Activated CD4-positive, alpha-beta T cell treated with anti-CD3 and anti-CD28 coated beads, Interleukin-2, amount 10 ng/mL, durations not matched to agents 24 days and 14 days (primary cell): ENCODE measurements at regions not wholly inside any gene's neighbourhood (a gene's known extent, or its start where the extent isn't known, plus 50 kb on each side); places are given as distances from the start of the nearest gene placed in this dataset.

ENCODE experiments used
- DNase-seq: peaks from one replicate; pipeline ENCODE4 v3.0.0; 2022
- H3K27ac Mint-ChIP-seq: one replicate; pipeline ENCODE4 v1.8.0; 2022; ENCODE audit warnings: mild to moderate bottlenecking, mixed read lengths
- H3K27me3 Mint-ChIP-seq: one replicate; pipeline ENCODE4 v1.8.0; 2022; ENCODE audit warnings: mixed read lengths
- H3K36me3 Mint-ChIP-seq: one replicate; pipeline ENCODE4 v1.8.0; 2022; ENCODE audit warnings: low read depth, mild to moderate bottlenecking, mixed read lengths
- H3K4me1 Mint-ChIP-seq: one replicate; pipeline ENCODE4 v1.8.0; 2021; ENCODE audit warnings: mixed read lengths
- H3K4me3 Mint-ChIP-seq: one replicate; pipeline ENCODE4 v1.8.0; 2022; ENCODE audit warnings: mild to moderate bottlenecking, moderate library complexity, mixed read lengths
- H3K9me3 Mint-ChIP-seq: one replicate; pipeline ENCODE4 v1.8.0; 2021; ENCODE audit warnings: mixed read lengths
- intact Hi-C: fragments of 100-400 bp; cut with micrococcal nuclease; formaldehyde crosslinking; loops from one replicate; pipeline ENCODE4 v1.15.1; 2023

DNA sequence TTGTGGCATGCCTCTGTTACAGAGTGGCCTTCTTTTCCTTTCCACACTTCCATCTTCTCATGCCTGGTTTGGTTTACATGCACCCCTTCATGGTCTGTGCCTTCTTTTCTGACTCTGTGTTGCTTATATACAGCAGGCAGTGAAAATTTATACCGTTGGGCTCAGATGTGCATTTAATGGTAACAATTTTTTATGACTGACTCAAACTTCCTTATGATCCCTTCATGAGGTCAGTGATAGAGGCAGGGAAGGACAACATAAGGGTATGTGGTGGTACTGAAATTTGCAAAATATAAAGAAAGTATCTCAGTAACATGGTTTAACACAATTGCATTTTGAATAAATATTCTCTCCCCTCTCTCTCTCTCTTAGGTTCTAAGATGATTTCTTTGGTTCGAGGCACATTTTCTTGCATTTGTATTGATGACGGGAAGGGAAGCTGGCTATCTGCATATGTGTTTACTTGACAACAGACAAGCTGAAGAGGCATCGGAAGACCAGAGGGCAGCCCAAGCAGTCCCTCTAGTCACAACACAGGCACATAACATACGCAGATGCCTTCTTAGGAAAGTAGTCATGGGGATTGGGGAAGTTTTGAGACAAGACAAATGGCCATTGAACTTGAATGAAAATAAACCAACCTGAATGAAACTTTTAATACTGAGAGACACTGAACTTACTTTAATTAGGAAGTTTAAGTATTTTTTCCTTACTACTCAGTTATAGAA is 163.3 kb upstream of the LEF1 start:
- DNase-seq, result no peak
- Mint-ChIP-seq H3K36me3 (peaks cover 4% of the 10 kb centered on the region), H3K4me3 (no peak overlapping the region), H3K27ac (no peak overlapping the region), H3K27me3 (peaks cover 28% of the 10 kb centered on the region), H3K4me1 (peaks cover 17% of the 10 kb centered on the region), H3K9me3 (peaks cover 11% of the 10 kb centered on the region)
- intact Hi-C loops, result no loop called here

GRCh38 chr4:108328383-108328732 is 159.6 kb upstream of the LEF1 start:
- peaks cover 34% of the 10 kb centered on the region for H3K27me3 Mint-ChIP-seq
- H3K4me1 Mint-ChIP-seq, result peaks cover 17% of the 10 kb centered on the region
- H3K4me3 Mint-ChIP-seq, result peak overlapping the region; percentile 32
- H3K9me3 Mint-ChIP-seq, result peaks cover 15% of the 10 kb centered on the region
- peaks cover 4% of the 10 kb centered on the region for H3K36me3 Mint-ChIP-seq
- intact Hi-C loops, result no loop called here
- no peak for DNase-seq
- no peak overlapping the region for H3K27ac Mint-ChIP-seq

DNA sequence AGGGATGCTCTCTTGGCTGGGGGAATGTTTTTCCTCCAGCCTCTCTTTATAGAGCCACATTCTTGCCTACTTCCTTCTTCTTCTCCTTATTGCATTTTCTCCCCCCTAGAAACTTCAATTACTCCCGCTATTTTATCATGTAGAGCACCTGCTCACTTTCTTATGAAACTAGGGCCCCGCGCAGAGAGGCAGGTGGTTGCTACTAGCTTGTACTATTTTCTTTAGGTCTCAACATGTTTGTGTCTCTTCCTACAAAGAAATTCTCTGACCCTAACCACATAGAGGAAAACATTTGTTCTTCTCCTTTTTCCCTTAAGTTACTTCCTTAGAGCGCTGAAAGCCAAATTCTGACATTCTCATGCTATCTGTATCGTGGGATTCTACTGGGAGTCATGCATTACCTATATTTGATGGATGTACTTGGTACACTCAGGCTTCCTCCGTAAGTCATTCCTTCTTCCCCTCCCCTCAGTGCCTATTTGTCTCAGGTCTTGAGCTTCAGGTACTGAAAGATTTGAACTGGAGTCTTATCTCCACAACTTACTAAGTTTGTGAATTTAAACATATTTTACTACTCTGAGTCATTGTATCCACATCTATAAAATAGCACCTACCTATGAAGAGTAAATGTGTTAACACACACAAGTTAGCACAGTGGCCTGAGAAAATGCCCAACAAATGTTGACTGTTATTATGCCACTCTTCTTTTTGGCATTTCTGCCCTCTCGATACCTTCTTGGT is 159.1 kb upstream of the LEF1 start:
- no peak overlapping the region for H3K4me3 Mint-ChIP-seq
- H3K4me1 Mint-ChIP-seq, result peaks cover 17% of the 10 kb centered on the region
- peaks cover 15% of the 10 kb centered on the region for H3K9me3 Mint-ChIP-seq
- peaks cover 31% of the 10 kb centered on the region for H3K27me3 Mint-ChIP-seq
- no peak for DNase-seq
- intact Hi-C loops, result no loop called here
- H3K36me3 Mint-ChIP-seq, result peaks cover 4% of the 10 kb centered on the region
- no peak overlapping the region for H3K27ac Mint-ChIP-seq

- no peak overlapping the region for H3K4me3 Mint-ChIP-seq
Measured at GRCh38 chr4:108325561-108325960, 156.8 kb upstream of the LEF1 start.

GRCh38 chr4:108324450-108324849 is 155.7 kb upstream of the LEF1 start:
- Mint-ChIP-seq H3K27ac (no peak overlapping the region), H3K27me3 (peaks cover 27% of the 10 kb centered on the region), H3K4me1 (peaks cover 18% of the 10 kb centered on the region), H3K9me3 (peaks cover 20% of the 10 kb centered on the region), H3K4me3 (no peak overlapping the region), H3K36me3 (peaks cover 4% of the 10 kb centered on the region)
- intact Hi-C loops, result no loop called here
- no peak for DNase-seq

More at GRCh38 chr4:108325561-108325960, 156.8 kb upstream of the LEF1 start:
- peaks cover 25% of the 10 kb centered on the region for H3K27me3 Mint-ChIP-seq
- H3K27ac Mint-ChIP-seq, result no peak overlapping the region
- H3K4me1 Mint-ChIP-seq, result peaks cover 17% of the 10 kb centered on the region
- DNase-seq, result no peak
- intact Hi-C loops, result no loop called here
- peaks cover 20% of the 10 kb centered on the region for H3K9me3 Mint-ChIP-seq
- H3K36me3 Mint-ChIP-seq, result peaks cover 4% of the 10 kb centered on the region

- no peak for DNase-seq
- H3K9me3 Mint-ChIP-seq, result peaks cover 9% of the 10 kb centered on the region
- peaks cover 15% of the 10 kb centered on the region for H3K27me3 Mint-ChIP-seq
- H3K4me1 Mint-ChIP-seq, result peaks cover 2% of the 10 kb centered on the region
- H3K4me3 Mint-ChIP-seq, result no peak overlapping the region
- no peak overlapping the region for H3K27ac Mint-ChIP-seq
- intact Hi-C loops, result no loop called here
- no peaks in the 10 kb centered on the region for H3K36me3 Mint-ChIP-seq
Measured at GRCh38 chr4:108322497-108322896, 153.8 kb upstream of the LEF1 start.

GRCh38 chr4:108320061-108320460 is 151.3 kb upstream of the LEF1 start:
- DNase-seq, result no peak
- intact Hi-C loops, result no loop called here
- H3K4me3 Mint-ChIP-seq, result no peak overlapping the region
- H3K36me3 Mint-ChIP-seq, result no peaks in the 10 kb centered on the region
- peaks cover 8% of the 10 kb centered on the region for H3K9me3 Mint-ChIP-seq
- peaks cover 10% of the 10 kb centered on the region for H3K4me1 Mint-ChIP-seq
- H3K27me3 Mint-ChIP-seq, result peaks cover 17% of the 10 kb centered on the region
- no peak overlapping the region for H3K27ac Mint-ChIP-seq

GRCh38 chr4:108317377-108317776 is 148.6 kb upstream of the LEF1 start:
- H3K27ac Mint-ChIP-seq, result no peak overlapping the region
- H3K36me3 Mint-ChIP-seq, result no peaks in the 10 kb centered on the region
- intact Hi-C loops, result no loop called here

DNA sequence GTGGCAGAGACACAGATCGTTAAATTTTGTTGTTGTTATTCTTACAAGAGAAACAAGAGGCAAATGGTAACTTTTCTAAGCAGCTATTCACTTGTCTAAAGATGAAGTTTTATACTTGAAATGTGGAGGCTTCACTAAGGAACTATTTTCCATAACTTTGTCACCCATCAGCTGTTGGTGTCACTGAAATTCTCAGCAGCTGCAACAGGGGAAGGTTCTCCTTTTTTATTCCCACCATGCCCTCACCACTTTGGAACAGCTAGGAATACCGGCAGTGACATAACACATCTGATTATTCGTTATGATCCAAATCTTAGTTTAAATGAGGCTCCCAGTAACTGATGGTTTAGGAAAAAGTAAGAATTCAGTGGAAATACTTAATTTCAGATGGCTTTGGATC is 147.0 kb upstream of the LEF1 start:
- Mint-ChIP-seq H3K36me3 (peaks cover 2% of the 10 kb centered on the region), H3K4me3 (peak overlapping the region; percentile 49), H3K27ac (no peak overlapping the region), H3K4me1 (peaks cover 27% of the 10 kb centered on the region), H3K27me3 (peaks cover 19% of the 10 kb centered on the region), H3K9me3 (peaks cover 7% of the 10 kb centered on the region)
- intact Hi-C loops, result no loop called here
- no peak for DNase-seq

More at GRCh38 chr4:108317377-108317776, 148.6 kb upstream of the LEF1 start:
- DNase-seq, result no peak
- peaks cover 22% of the 10 kb centered on the region for H3K4me1 Mint-ChIP-seq
- H3K9me3 Mint-ChIP-seq, result peaks cover 4% of the 10 kb centered on the region
- H3K27me3 Mint-ChIP-seq, result peaks cover 17% of the 10 kb centered on the region
- no peak overlapping the region for H3K4me3 Mint-ChIP-seq

DNA sequence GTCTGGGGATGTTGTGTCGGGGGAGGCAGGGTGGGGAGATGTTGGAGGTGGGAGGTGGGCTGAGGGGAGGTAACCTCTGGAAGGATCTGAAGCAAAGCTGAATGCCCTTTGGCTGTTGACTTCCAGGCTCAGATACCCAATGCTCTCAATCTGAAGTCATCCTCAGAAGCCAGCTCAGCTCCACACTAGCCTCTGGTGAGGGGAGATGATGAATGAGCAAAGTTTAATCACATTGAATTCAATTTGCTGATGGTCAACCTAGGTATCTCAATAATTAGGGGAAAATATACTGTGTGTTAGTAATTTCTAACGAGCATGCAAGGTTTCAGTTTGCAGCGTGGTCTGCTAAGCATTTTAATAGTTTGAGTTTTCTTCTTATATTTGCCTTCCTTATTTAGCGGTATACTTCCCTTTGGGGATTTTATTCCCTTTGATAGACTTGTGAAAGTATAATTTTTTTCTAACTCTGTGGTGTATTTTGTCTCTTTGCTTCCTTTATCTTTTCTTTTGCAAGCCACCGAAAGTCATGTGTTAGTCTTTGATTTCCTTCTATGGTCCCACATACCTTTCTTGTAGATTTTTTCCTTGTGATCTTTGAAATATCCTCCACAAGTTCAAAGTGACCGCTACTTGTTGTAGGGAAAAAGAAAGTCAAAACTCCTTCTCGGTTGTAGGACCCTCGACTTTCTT is 146.3 kb upstream of the LEF1 start:
- H3K9me3 Mint-ChIP-seq, result peaks cover 7% of the 10 kb centered on the region
- H3K36me3 Mint-ChIP-seq, result peaks cover 2% of the 10 kb centered on the region
- peak overlapping the region; percentile 49 for H3K4me3 Mint-ChIP-seq
- no peak for DNase-seq
- H3K27ac Mint-ChIP-seq, result no peak overlapping the region
- peaks cover 27% of the 10 kb centered on the region for H3K4me1 Mint-ChIP-seq
- intact Hi-C loops, result no loop called here
- H3K27me3 Mint-ChIP-seq, result peaks cover 17% of the 10 kb centered on the region

DNA sequence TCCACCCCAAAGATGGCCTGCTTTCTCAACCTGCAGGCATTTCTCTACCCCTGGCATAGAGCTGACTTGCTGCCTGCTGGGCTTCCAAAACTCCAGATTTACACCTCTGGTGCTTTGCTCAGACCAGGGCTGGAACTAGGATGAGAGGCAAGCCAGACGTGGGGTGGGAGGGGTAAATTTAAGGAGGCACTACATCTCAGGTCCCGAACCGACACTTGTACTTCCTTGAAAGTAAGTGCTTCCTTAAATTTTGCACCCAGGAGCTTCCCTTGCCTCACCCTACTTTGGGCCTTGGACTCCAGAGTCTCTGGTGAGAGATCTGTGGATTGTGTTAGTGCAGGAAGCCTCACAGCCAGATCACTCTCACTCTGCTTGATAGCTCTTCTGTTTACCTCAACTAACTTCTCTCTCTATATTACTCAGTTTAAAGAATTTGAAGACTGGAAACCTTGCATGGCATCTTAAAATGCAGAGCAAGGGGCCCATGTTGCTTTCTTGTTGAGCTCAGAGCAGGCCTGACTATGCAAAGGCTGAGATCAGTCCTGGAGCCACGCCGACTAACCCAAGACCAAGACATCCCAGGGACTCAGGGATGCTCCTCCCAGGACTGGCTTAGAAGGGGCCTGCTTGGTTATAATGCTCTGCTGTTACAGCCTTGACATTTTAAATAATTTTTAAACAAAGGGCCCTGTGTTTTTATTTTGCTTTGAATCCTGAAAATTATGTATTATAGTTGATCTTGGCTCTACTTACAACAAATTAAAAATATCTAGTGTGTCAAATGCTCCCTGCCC is 145.0 kb upstream of the LEF1 start:
- Mint-ChIP-seq H3K4me3 (no peak overlapping the region), H3K27ac (no peak overlapping the region), H3K9me3 (peaks cover 7% of the 10 kb centered on the region), H3K36me3 (peaks cover 2% of the 10 kb centered on the region), H3K27me3 (peaks cover 12% of the 10 kb centered on the region), H3K4me1 (peaks cover 24% of the 10 kb centered on the region)
- intact Hi-C loops, result no loop called here
- DNase-seq, result no peak

- Mint-ChIP-seq H3K27me3 (peaks cover 5% of the 10 kb centered on the region), H3K4me3 (no peak overlapping the region), H3K4me1 (peaks cover 24% of the 10 kb centered on the region), H3K27ac (no peak overlapping the region), H3K36me3 (peaks cover 2% of the 10 kb centered on the region), H3K9me3 (peaks cover 10% of the 10 kb centered on the region)
- no peak for DNase-seq
- intact Hi-C loops, result no loop called here
Measured at GRCh38 chr4:108311313-108311712, 142.6 kb upstream of the LEF1 start.

DNA sequence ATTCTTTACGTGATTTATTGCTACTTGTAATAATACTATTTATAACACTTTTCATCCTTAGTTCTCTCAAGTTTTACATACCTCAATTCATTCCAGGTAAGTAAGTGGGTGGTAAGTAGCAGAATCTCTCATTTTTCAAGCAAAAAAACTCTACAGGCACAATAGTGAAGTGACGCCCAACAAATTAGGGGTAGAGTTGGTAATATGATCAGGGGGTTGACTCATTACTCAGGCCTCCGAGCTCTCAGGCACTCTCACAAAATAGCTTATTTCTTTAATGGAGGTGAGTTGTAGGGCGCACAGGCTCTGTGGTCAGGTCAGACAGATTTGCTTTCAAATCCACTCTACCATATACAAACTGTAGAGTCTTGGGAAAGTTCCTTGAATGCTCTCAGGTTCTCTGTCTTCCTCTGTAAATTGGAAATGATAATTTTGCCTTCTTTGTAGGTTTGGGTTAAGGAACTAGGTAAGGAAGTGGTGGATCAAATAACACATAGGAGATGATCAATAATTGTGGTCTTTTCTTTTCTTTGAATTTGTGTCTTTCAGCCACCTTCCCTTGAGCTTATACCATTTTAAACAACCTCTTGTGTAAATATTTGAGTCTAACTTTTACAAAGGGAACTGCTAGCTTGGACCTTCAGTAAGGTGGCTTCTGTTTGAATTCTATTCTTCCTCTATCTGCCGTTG is 134.9 kb upstream of the LEF1 start:
- DNase-seq, result no peak
- peaks cover 6% of the 10 kb centered on the region for H3K9me3 Mint-ChIP-seq
- peaks cover 10% of the 10 kb centered on the region for H3K4me1 Mint-ChIP-seq
- no peak overlapping the region for H3K4me3 Mint-ChIP-seq
- no peak overlapping the region for H3K27ac Mint-ChIP-seq
- no peaks in the 10 kb centered on the region for H3K27me3 Mint-ChIP-seq
- intact Hi-C loops, result no loop called here
- no peaks in the 10 kb centered on the region for H3K36me3 Mint-ChIP-seq
